H1 (cell line): ENCODE measurements at regions not wholly inside any gene's neighbourhood (a gene's known extent, or its start where the extent isn't known, plus 50 kb on each side); places are given as distances from the start of the nearest gene placed in this dataset.

Experiments used
- CTCF ChIA-PET: fragments of 300-600 bp; sonication (Branson Sonifier 250); formaldehyde crosslinking; loops from one replicate; lab custom pipeline; 2021; ENCODE audit not compliant: partially characterized antibody; lab: Charles Lee
- POLR2A ChIA-PET: fragments of 300-600 bp; sonication (Branson Sonifier 250); formaldehyde crosslinking; loops from one replicate; lab custom pipeline; 2021; ENCODE audit warnings: inconsistent platforms; ENCODE audit not compliant: partially characterized antibody; lab: Charles Lee
- DNase-seq, 2 experiments: peaks; one replicate each; pipeline versions ENCODE4 v3.0.0 to v3.0.0-alpha.2; 2010 to 2022; ENCODE audit warnings: low spot score in 2 of 2, low read depth in 1 of 2, mixed read lengths in 1 of 2
- FAIRE-seq: peaks from 2 replicates; lab custom pipeline; 2011; peaks lifted over from hg19 to GRCh38; lab: Jason Lieb, UNC
- H2AFZ ChIP-seq: 2 replicates; pipeline ENCODE4 v1.8.1; 2012; ENCODE audit warnings: low read length, inconsistent platforms
- H2AK5ac ChIP-seq: 2 replicates; pipeline ENCODE4 v1.6.1; 2013; ENCODE audit warnings: low read depth, low read length
- H2BK120ac ChIP-seq: replicated peaks from 2 replicates; pipeline ENCODE3; 2013; ENCODE audit warnings: low read depth, low read length, inconsistent platforms
- H2BK12ac ChIP-seq: 2 replicates; pipeline ENCODE4 v1.6.1; 2013; ENCODE audit warnings: low read depth, low read length
- H2BK15ac ChIP-seq: 2 replicates; pipeline ENCODE4 v1.6.1; 2013; ENCODE audit warnings: low read length
- H2BK20ac ChIP-seq: 2 replicates; pipeline ENCODE4 v1.6.1; 2013; ENCODE audit warnings: low read length
- H2BK5ac ChIP-seq: 2 replicates; pipeline ENCODE4 v1.6.1; 2013; ENCODE audit warnings: low read depth, low read length
- H3K14ac ChIP-seq: 2 replicates; pipeline ENCODE4 v1.6.1; 2013; ENCODE audit warnings: inconsistent platforms; ENCODE audit not compliant: insufficient read length
- H3K18ac ChIP-seq: 2 replicates; pipeline ENCODE4 v1.6.1; 2013; ENCODE audit warnings: low read length; ENCODE audit errors: extremely low read depth
- H3K23ac ChIP-seq: 2 replicates; pipeline ENCODE4 v1.6.1; 2013; ENCODE audit warnings: inconsistent platforms; ENCODE audit not compliant: insufficient read length
- H3K23me2 ChIP-seq: 2 replicates; pipeline ENCODE4 v1.6.1; 2013; ENCODE audit warnings: low read depth, low read length
- H3K27ac ChIP-seq: 2 replicates; pipeline ENCODE4 v1.6.1; 2011; ENCODE audit warnings: low read depth, low read length, inconsistent platforms
- H3K27me3 ChIP-seq, 4 experiments: replicated peaks in 1 of 4; 1 replicate in 1 of 4; 2 replicates in 3 of 4; pipeline versions ENCODE4 v1.6.1 to v1.8.1; 2011 to 2013; ENCODE audit warnings: low read length in 3 of 4, mild to moderate bottlenecking in 3 of 4, inconsistent platforms in 2 of 4, mixed read lengths in 2 of 4, moderate library complexity in 1 of 4; ENCODE audit not compliant: control insufficient read depth in 3 of 4, insufficient read depth in 3 of 4; ENCODE audit errors: extremely low read depth in 1 of 4
- H3K36me3 ChIP-seq, 4 experiments: 2 replicates each; pipeline versions ENCODE4 v1.6.1 to v1.8.1; 2011 to 2013; ENCODE audit warnings: mild to moderate bottlenecking in 4 of 4, low read length in 3 of 4, moderate library complexity in 2 of 4, control low read depth in 1 of 4, inconsistent platforms in 1 of 4; ENCODE audit not compliant: insufficient read depth in 4 of 4, control insufficient read depth in 2 of 4
- H3K4ac ChIP-seq: replicated peaks from 2 replicates; pipeline ENCODE3; 2013; ENCODE audit warnings: low read length, low read depth, mixed read lengths, inconsistent platforms; ENCODE audit not compliant: insufficient read length
- H3K4me1 ChIP-seq, 4 experiments: replicated peaks in 1 of 4; 1 replicate in 1 of 4; 2 replicates in 3 of 4; pipeline versions ENCODE4 v1.6.1 to v1.8.1; 2011 to 2013; ENCODE audit warnings: low read length in 3 of 4, inconsistent platforms in 2 of 4, mixed read lengths in 1 of 4; ENCODE audit not compliant: insufficient read depth in 4 of 4, control insufficient read depth in 3 of 4
- H3K4me2 ChIP-seq, 2 experiments: 2 replicates each; pipeline versions ENCODE4 v1.6.1 to v1.8.1; 2011 to 2013; ENCODE audit warnings: low read depth in 2 of 2, low read length in 2 of 2, control low read depth in 1 of 2, inconsistent platforms in 1 of 2, mild to moderate bottlenecking in 1 of 2; ENCODE audit not compliant: insufficient read depth in 1 of 2
- H3K4me3 ChIP-seq, 4 experiments: fragments of 200-600, 300-600 bp in 1 of 4; sonication (generic), shearing (Covaris generic), sonication (Bioruptor Twin) in 1 of 4; 2 replicates each; pipeline versions ENCODE4 v1.5.1 to v1.8.1; 2011 to 2016; ENCODE audit warnings: low read length in 4 of 4, low read depth in 3 of 4, control low read depth in 2 of 4, inconsistent platforms in 2 of 4, mild to moderate bottlenecking in 2 of 4, mixed read lengths in 1 of 4, moderate library complexity in 1 of 4; ENCODE audit not compliant: insufficient read depth in 2 of 4; ENCODE audit errors: extremely low read depth in 1 of 4
- H3K56ac ChIP-seq: replicated peaks from 2 replicates; pipeline ENCODE3; 2013; ENCODE audit warnings: low read depth, mild to moderate bottlenecking, mixed read lengths, low read length, inconsistent platforms; ENCODE audit not compliant: insufficient read length
- H3K79me1 ChIP-seq: 2 replicates; pipeline ENCODE4 v1.6.1; 2013; ENCODE audit warnings: low read depth, low read length, control low read depth
- H3K79me2 ChIP-seq, 2 experiments: 2 replicates each; pipeline versions ENCODE4 v1.6.1 to v1.8.1; 2012 to 2013; ENCODE audit warnings: low read length in 2 of 2, mild to moderate bottlenecking in 2 of 2, inconsistent platforms in 1 of 2; ENCODE audit not compliant: insufficient read depth in 2 of 2, control insufficient read depth in 1 of 2
- H3K9ac ChIP-seq, 4 experiments: replicated peaks in 1 of 4; 1 replicate in 1 of 4; 2 replicates in 3 of 4; pipeline versions ENCODE4 v1.6.1 to v1.8.1; 2011 to 2013; ENCODE audit warnings: low read depth in 3 of 4, low read length in 3 of 4, control low read depth in 2 of 4, mild to moderate bottlenecking in 2 of 4, moderate library complexity in 2 of 4, inconsistent platforms in 1 of 4; ENCODE audit errors: extremely low read depth in 1 of 4
- H3K9me3 ChIP-seq, 2 experiments: 2 replicates each; pipeline versions ENCODE4 v1.6.1 to v1.8.1; 2012 to 2013; ENCODE audit warnings: mild to moderate bottlenecking in 2 of 2, moderate library complexity in 2 of 2, control low read depth in 1 of 2, inconsistent platforms in 1 of 2, low read depth in 1 of 2, low read length in 1 of 2, mixed read lengths in 1 of 2; ENCODE audit not compliant: insufficient read depth in 2 of 2
- H4K20me1 ChIP-seq, 2 experiments: replicated peaks in 1 of 2; 2 replicates each; pipeline versions ENCODE3 to v1.8.1; 2011 to 2013; ENCODE audit warnings: inconsistent platforms in 2 of 2, low read length in 2 of 2, mild to moderate bottlenecking in 1 of 2; ENCODE audit not compliant: insufficient read depth in 2 of 2, control insufficient read depth in 1 of 2
- H4K5ac ChIP-seq: 2 replicates; pipeline ENCODE4 v1.6.1; 2013; ENCODE audit warnings: low read length, low read depth, mixed read lengths, inconsistent platforms; ENCODE audit not compliant: insufficient read length
- H4K8ac ChIP-seq: 2 replicates; pipeline ENCODE4 v1.8.0; 2013; ENCODE audit warnings: mild to moderate bottlenecking, moderate library complexity, low read length, inconsistent platforms; ENCODE audit not compliant: insufficient read depth; ENCODE audit errors: extremely low read depth
- H4K91ac ChIP-seq: replicated peaks from 2 replicates; pipeline ENCODE3; 2013; ENCODE audit warnings: low read length, mixed read lengths, inconsistent platforms; ENCODE audit not compliant: insufficient read length
- ATF2 ChIP-seq: IDR thresholded peaks from 2 replicates; pipeline ENCODE4 v1.6.1; 2012; ENCODE audit warnings: low read length, inconsistent platforms
- BRCA1 ChIP-seq: IDR thresholded peaks from 2 replicates; pipeline ENCODE4 v1.6.1; 2012; ENCODE audit warnings: low read depth, low read length, improper control_type of control experiment
- CBX8 ChIP-seq: fragments of 300-800, 300-1000 bp; sonication (generic); IDR thresholded peaks from 2 replicates; pipeline ENCODE4 v1.7.1; 2016; ENCODE audit warnings: low read depth, low read length, borderline replicate concordance
- CEBPB ChIP-seq: IDR thresholded peaks from 2 replicates; pipeline ENCODE4 v1.6.1; 2012; ENCODE audit warnings: low read depth, low read length
- CHD1 ChIP-seq: IDR thresholded peaks from 2 replicates; pipeline ENCODE4 v1.6.1; 2012; ENCODE audit warnings: low read depth, low read length, improper control_type of control experiment
- CREB1 ChIP-seq: IDR thresholded peaks from 2 replicates; pipeline ENCODE4 v1.6.1; 2012; ENCODE audit warnings: inconsistent platforms
- CTBP2 ChIP-seq: IDR thresholded peaks from 2 replicates; pipeline ENCODE4 v1.7.0; 2011; ENCODE audit warnings: borderline replicate concordance, mild to moderate bottlenecking, moderate library complexity, mixed read lengths, low read length; ENCODE audit not compliant: insufficient read depth, insufficient read length
- GTF2F1 ChIP-seq: IDR thresholded peaks from 2 replicates; pipeline ENCODE4 v1.6.1; 2012; ENCODE audit warnings: low read depth, low read length, improper control_type of control experiment, borderline replicate concordance
- RNF2 ChIP-seq: fragments of 200-900, 300-1000 bp; sonication (generic); IDR thresholded peaks from 2 replicates; pipeline ENCODE4 v1.7.1; 2016; ENCODE audit warnings: borderline replicate concordance, low read depth, mild to moderate bottlenecking, antibody characterized with exemption, low read length; ENCODE audit not compliant: poor library complexity, severe bottlenecking; ENCODE audit errors: missing control alignments
- RXRA ChIP-seq: IDR thresholded peaks from 2 replicates; pipeline ENCODE4 v1.6.1; 2011; ENCODE audit warnings: low read depth, mild to moderate bottlenecking, low read length, moderate library complexity; ENCODE audit not compliant: insufficient read depth
- SRF ChIP-seq: IDR thresholded peaks from 2 replicates; pipeline ENCODE4 v1.6.1; 2011; ENCODE audit warnings: mild to moderate bottlenecking, low read depth, low read length, moderate library complexity
- TAF1 ChIP-seq: IDR thresholded peaks from 2 replicates; pipeline ENCODE4 v1.6.1; 2011; ENCODE audit warnings: mild to moderate bottlenecking, low read depth, low read length
- TCF12 ChIP-seq: IDR thresholded peaks from 2 replicates; pipeline ENCODE4 v1.6.1; 2011; ENCODE audit warnings: low read depth, mild to moderate bottlenecking, low read length
- ZNF274 ChIP-seq: IDR thresholded peaks from 2 replicates; pipeline ENCODE4 v1.7.0; 2012; ENCODE audit warnings: low read length, borderline replicate concordance; ENCODE audit errors: extremely low read depth
- WGBS, 2 experiments: shearing (Covaris generic) in 1 of 2; methylation state at CpG; one replicate each; pipeline versions ENCODE4 v1.1.6 to v1.1.7; 2013 to 2015; ENCODE audit warnings: low lambda C conversion rate in 2 of 2, mixed read lengths in 2 of 2, inconsistent platforms in 1 of 2, low coverage in 1 of 2, missing lambda C conversion rate in 1 of 2; ENCODE audit not compliant: insufficient replicate concordance in 2 of 2, insufficient coverage in 1 of 2, insufficient read length in 1 of 2; ENCODE audit errors: extremely low coverage in 1 of 2, missing lambda C conversion rate in 1 of 2; 5-methylcytosine and 5-hydroxymethylcytosine counted together

GRCh38 chr12:92496790-92497189 is 206.0 kb upstream of the PLEKHG7 start:
- H3K9me3 ChIP-seq: no peaks in the 10 kb centered on the region
- no peak overlapping the region for H3K4me3 ChIP-seq
- H3K36me3 ChIP-seq: no peaks in the 10 kb centered on the region
- H2AFZ ChIP-seq: no peak overlapping the region
- CTCF ChIA-PET: no interaction called here
- WGBS, 2 experiments: 88% methylated on average over 1 of the region's 1 CpG; no CpG with 5 or more reads in 1 of the 2 experiments
- no peak overlapping the region for H4K5ac ChIP-seq
- no peaks in the 10 kb centered on the region for H4K20me1 ChIP-seq
- no peak overlapping the region for H3K18ac ChIP-seq
- no peak overlapping the region for H3K27ac ChIP-seq
- no peak overlapping the region for H4K91ac ChIP-seq
- no peak overlapping the region for H2AK5ac ChIP-seq
- no peaks in the 10 kb centered on the region for H3K27me3 ChIP-seq
- H3K14ac ChIP-seq: no peak overlapping the region
- H3K4ac ChIP-seq: no peak overlapping the region
- H2BK15ac ChIP-seq: no peak overlapping the region
- no peak overlapping the region for H3K4me2 ChIP-seq
- no peak overlapping the region for H3K56ac ChIP-seq
- FAIRE-seq (no peak), DNase-seq (no peak)
- peaks cover 0 to 3% (median 0%) of the 10 kb centered on the region in 4 experiments; a peak in 1 of 7 replicates for H3K4me1 ChIP-seq
- H3K79me2 ChIP-seq: no peaks in the 10 kb centered on the region
- H2BK5ac ChIP-seq: no peak overlapping the region
- POLR2A ChIA-PET: no interaction called here
- H2BK20ac ChIP-seq: no peak overlapping the region
- no peak overlapping the region for H3K23ac ChIP-seq
- no peak overlapping the region for H2BK12ac ChIP-seq
- H3K9ac ChIP-seq: no peak overlapping the region
- H3K23me2 ChIP-seq: no peaks in the 10 kb centered on the region
- H4K8ac ChIP-seq: no peak overlapping the region
- no peaks in the 10 kb centered on the region for H3K79me1 ChIP-seq
- no peak overlapping the region for H2BK120ac ChIP-seq
- no peak for TF ChIP-seq ZNF274
- TF ChIP-seq TCF12: no peak
- TF ChIP-seq CREB1: no peak
- TF ChIP-seq CHD1: no peak
- TF ChIP-seq ATF2: no peak
- no peak for TF ChIP-seq BRCA1
- TF ChIP-seq GTF2F1: no peak
- no peak for TF ChIP-seq RNF2
- no peak for TF ChIP-seq TAF1
- no peak for TF ChIP-seq CBX8
- no peak for TF ChIP-seq CEBPB
- TF ChIP-seq RXRA: no peak
- no peak for TF ChIP-seq SRF
- TF ChIP-seq CTBP2: no peak
